Activated CD4-positive, alpha-beta T cell treated with anti-CD3 and anti-CD28 coated beads, Interleukin-2, amount 50 U/mL, for 48 hours (primary cell): ENCODE measurements at regions not wholly inside any gene's neighbourhood (a gene's known extent, or its start where the extent isn't known, plus 50 kb on each side); places are given as distances from the start of the nearest gene placed in this dataset.

Experiments used
- DNase-seq, 2 experiments: peaks; one replicate each; pipeline ENCODE4 v3.0.0-alpha.2; 2020

GRCh38 chr5:124353016-124353415 is 393.4 kb downstream of the ZNF608 start:
- no peak for DNase-seq

DNA sequence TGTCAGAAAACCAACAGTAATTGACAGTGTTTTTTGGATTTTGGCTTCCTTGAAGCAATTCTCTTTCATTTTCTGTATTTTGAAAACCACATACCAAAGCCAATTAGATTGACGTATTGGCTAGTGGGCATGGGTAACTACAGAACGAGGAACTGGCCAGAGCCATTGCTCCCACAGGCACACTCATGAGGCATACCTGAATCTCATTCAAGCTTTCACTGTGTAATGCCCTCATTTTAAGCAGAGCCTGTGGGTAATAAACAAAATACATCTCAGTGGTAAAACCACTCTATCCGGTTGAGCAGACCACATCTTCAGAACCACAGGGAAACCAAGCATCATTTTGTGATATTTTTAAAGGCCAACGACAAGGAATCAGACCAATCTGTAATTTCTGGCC is 394.1 kb downstream of the ZNF608 start:
- DNase-seq, result no peak

DNA sequence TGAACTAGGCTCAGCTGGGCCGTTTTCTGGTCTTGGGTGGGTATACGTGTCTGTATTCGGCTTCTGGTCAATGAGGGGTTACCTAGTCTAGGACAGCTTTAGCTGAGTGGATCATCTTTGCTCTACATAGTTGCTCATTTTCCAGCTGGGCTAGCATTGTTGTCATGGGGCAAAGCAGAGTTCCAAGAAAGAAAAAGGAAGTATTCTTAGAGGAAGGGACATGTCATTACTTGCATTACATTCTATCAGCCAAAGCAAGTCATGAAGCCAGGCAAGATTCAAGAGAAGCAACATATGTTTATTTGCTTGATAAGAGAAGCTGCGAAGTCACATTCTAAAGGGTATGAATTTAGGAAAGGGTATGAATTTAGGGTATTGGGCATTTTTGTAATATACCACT is 396.5 kb downstream of the ZNF608 start:
- no peak for DNase-seq

DNA sequence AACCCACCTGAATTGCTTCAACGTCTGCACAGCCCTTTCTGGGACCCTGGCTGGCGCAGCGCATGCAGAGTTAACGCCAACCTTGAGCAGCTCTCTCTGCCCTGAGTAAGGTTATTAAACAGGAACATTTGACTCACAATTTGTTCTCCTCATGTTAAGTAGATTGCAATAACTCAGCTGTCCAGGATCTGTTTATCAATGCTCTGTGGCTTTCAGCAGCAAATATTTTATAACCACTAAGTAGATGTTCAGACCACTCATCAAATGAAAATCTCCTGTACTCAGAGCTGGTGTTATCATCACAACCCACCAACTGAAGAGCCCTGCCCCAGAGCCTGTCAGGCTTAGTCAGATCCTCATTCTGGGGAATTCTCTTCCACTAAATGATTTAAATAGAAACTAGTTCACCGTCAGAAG is 403.0 kb downstream of the ZNF608 start:
- no peak for DNase-seq

DNA sequence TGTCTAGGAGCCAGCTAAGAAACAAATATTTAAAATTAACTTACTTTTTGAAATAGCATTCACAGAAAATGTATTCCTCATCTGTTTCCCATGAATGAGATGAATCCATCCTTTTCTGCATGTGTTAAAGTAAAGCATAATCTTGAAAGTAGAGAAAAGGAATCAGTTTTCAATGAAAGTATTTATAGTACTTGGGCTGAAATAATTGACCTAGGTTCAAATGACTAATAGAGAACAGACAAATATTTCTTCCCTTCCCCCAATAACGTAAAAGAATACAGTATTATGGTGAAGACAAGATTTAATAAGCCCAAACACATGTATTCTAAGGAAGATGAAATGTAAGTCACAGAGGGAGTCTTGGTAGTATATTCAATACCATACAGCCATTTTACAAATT is 403.5 kb downstream of the ZNF608 start:
- no peak for DNase-seq

- no peak for DNase-seq
Measured at GRCh38 chr5:124342584-124342983, 403.9 kb downstream of the ZNF608 start.

GRCh38 chr5:124342027-124342471 is 404.4 kb downstream of the ZNF608 start:
- DNase-seq, result no peak

- no peak for DNase-seq
Measured at GRCh38 chr5:124341066-124341858, 405.2 kb downstream of the ZNF608 start.

- no peak for DNase-seq
Measured at GRCh38 chr5:124337996-124338395, 408.4 kb downstream of the ZNF608 start.

DNA sequence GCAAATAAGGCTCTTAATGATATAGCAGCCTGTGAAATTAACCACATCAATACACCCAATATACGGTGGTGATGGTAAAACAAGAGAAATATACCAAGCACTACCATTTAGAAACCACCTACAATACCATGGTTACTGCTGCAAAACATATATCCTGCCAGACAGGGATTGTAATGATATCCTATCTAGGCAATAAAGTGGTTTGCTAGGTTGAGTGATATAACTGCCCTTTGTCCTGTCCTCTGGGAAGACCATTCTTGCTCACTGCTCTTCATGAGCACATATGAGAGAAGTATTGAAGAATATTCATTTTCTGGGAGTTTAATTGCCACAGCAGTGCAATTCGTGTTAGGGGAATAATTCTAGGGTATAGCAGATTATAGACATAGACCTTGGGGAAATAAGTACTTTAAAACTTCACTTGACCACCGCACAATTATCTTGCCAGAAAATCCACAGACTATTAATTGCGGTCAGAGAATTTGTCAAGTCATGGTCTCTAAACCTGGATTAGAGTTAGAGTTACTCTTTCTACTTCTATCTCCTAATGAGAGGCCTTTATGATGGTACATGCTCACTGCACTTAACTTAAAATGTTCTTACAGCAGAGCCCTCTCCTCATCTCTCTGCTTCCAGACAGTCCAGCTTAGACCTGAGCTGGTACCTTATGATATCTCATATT is 413.0 kb downstream of the ZNF608 start:
- no peak for DNase-seq

DNA sequence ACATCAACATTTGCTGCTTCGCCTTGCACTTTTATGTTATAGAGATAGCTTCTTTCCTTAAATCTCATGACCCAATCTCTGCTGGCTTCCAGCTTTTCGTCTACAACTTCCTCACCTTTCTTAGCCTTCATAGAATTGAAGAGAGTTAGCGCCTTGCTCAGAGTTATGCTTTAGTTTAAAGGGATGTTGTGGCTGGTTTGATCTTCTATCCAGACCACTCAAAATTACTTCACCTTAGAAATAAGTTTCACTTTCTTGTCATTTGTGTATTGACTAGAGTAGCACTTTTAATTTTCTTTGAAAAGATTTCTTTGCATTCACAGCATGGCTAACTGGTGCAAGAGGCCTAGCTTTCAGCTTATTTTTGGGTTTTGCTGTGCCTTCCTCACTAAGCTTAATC is 414.2 kb downstream of the ZNF608 start:
- no peak for DNase-seq

GRCh38 chr5:124330595-124331220 is 415.7 kb downstream of the ZNF608 start:
- no peak for DNase-seq

GRCh38 chr5:124328201-124328600 is 418.2 kb downstream of the ZNF608 start:
- no peak for DNase-seq

- DNase-seq, result no peak
Measured at GRCh38 chr5:124318661-124319060, 427.8 kb downstream of the ZNF608 start.

DNA sequence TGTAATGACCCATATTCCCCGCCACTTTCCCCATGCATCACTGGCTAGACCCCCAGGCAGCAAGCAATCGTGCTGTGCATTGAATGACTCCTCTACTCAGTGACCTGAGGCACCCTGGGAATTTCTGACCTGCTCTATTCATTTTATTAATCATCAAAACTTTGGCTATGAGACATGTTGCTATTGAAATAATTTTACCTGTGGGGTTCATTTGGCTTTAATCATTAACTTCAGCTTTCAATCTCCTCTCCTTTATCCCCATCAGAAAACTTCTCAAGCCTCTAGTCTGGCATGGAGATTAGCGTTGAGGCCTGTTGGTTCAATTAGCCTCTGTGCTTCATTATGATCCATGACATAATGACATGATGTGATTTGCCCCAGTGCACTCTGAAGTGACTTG is 429.0 kb downstream of the ZNF608 start:
- DNase-seq, result no peak

DNA sequence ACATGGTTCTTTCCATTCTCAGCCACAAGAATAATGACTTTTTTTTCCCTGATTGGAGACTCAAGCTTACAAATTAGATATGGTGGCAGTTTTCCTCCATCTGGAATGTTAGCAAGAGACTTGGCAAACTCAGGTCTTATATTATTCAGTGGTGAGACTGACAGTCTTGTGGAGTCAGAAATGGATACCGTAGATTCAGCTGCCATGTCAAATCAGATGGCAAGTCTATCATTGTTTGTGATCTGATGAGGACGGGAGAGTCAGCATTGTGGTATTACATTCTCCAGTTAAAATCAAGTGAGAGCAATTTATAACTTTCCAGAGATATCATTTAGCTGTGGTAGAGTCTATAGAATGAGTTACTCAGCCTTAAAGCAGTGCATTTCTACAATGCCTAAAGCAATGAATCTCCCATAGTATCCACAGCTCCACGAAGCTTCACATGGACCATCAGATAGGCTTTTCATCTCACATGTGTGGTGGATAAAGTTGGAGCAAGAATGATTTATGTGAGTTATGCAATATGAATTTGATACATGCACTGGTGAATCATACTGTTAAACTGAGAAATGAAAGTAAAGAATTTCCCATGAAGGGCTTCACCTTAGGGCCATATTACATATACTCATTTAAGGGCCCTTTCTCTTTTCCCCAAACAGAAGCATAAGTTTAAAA is 430.6 kb downstream of the ZNF608 start:
- DNase-seq, result no peak

DNA sequence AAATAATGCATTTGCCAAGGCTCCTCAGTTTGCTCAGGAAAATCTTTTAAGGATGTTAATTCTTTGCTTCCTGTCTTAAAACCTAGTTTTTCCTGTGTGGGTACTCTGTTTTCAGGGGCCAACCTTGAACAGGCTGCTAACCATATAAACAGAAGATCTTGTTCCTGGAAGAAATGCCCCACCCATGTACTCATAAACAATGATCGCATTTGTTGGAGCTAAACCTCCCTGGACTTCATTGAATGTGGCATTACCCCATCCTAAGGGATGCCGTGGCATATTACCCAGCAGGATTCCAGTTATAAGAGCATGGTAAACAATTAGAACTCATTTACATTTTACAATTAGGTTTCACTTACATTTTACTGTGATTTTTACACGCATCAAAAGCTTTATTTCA is 436.0 kb downstream of the ZNF608 start:
- DNase-seq, result no peak

DNA sequence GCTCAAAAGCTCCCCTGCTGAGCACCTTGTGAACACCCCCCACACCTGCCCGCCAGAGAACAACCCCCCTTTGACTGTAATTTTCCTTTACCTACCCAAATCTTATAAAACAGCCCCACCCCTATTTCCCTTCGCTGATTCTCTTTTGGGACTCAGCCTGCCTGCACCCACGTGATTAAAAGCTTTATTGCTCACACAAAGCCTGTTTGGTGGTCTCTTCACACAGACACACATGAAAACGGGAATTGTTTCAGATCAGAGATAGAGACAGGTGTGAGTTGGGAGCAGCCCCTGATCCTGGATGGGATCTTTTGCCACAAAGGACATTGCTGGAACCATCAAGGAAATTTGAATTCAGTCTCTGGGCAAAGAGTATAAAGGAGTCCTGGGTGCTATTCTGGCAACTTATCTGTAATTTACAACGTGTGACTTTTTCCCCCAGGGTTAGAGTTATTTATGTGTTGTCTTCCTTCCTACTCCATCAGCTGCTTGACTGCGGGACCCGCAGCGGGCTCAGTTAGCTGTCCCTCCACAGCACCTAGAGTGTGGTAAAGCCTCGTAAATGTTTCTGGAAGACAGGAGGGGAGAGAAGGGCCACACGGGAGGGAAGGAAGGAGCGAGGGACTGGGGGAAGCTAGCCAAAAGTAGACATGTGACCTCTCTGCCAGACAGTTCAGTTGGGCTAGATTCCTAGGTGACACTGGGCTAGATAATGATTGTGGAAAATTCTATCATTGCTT is 437.0 kb downstream of the ZNF608 start:
- DNase-seq, result no peak

- DNase-seq, result no peak
Measured at GRCh38 chr5:124303366-124303765, 443.1 kb downstream of the ZNF608 start.

DNA sequence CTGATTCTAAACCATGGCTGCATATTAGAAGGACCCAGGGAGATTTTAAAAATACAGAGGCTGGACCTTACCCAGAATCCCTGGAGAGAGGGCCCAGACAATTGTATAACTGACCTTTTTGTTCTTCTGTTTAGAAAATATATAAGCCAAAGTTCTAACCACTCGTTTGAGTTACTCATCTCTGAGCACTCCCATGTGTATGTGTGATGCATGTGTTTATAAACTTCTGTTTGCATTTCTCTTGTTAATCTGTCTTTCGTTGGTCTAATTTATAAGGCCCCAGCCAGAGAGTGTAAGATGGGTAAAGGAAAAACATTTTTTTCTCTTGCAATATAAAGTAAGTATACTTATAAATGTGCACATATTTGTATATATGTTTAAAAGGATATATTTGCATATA is 443.9 kb downstream of the ZNF608 start:
- DNase-seq, result no peak

DNA sequence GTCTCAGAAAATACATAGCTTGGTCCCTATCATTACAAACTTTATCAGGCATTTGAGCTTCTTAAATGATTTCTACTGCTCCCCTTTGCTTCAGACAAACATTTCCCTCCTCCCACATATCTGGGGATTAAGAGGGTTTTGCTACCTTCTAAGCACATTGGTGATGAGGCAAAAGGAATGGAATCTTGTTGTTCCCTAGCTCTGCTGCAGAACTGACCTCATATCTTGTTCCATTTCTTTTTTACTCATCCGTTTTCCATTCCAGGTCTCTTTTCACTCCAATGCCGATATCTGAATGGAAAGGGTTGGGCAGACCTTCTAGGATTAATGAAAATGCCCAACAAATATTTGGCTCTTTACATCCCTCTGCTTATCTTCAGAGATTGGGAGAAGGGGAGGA is 444.6 kb downstream of the ZNF608 start:
- DNase-seq, result no peak

- DNase-seq, result no peak
Measured at GRCh38 chr5:124300815-124301621, 445.4 kb downstream of the ZNF608 start.
